OCI-LY3 (cell line): ENCODE measurements at regions not wholly inside any gene's neighbourhood (a gene's known extent, or its start where the extent isn't known, plus 50 kb on each side); places are given as distances from the start of the nearest gene placed in this dataset.

Experiments
- EZH2phosphoT487 ChIP-seq: fragments of 200-600 bp; shearing (Covaris generic); IDR thresholded peaks from 2 replicates; pipeline ENCODE4 v1.6.1; 2018; ENCODE audit warnings: antibody characterized with exemption, mixed run types, low read depth
- TF ChIP-seq, protein P1 (sequence below): fragments of 200-600, 300-600 bp; sonication (generic); IDR thresholded peaks from 2 replicates; pipeline ENCODE4 v1.5.1; 2014; ENCODE audit warnings: antibody characterized with exemption, low read length, low read depth

- TF ChIP-seq, protein P1, sequence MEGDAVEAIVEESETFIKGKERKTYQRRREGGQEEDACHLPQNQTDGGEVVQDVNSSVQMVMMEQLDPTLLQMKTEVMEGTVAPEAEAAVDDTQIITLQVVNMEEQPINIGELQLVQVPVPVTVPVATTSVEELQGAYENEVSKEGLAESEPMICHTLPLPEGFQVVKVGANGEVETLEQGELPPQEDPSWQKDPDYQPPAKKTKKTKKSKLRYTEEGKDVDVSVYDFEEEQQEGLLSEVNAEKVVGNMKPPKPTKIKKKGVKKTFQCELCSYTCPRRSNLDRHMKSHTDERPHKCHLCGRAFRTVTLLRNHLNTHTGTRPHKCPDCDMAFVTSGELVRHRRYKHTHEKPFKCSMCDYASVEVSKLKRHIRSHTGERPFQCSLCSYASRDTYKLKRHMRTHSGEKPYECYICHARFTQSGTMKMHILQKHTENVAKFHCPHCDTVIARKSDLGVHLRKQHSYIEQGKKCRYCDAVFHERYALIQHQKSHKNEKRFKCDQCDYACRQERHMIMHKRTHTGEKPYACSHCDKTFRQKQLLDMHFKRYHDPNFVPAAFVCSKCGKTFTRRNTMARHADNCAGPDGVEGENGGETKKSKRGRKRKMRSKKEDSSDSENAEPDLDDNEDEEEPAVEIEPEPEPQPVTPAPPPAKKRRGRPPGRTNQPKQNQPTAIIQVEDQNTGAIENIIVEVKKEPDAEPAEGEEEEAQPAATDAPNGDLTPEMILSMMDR, result no peak
- no peak for TF ChIP-seq EZH2phosphoT487
These were observed 211.4 kb upstream of the CDH11 start for GRCh38 chr16:65333283-65333682.
